ENCODE measurements at regions not wholly inside any gene's neighbourhood (a gene's known extent, or its start where the extent isn't known, plus 50 kb on each side); places are given as distances from the start of the nearest gene placed in this dataset.

DNA sequence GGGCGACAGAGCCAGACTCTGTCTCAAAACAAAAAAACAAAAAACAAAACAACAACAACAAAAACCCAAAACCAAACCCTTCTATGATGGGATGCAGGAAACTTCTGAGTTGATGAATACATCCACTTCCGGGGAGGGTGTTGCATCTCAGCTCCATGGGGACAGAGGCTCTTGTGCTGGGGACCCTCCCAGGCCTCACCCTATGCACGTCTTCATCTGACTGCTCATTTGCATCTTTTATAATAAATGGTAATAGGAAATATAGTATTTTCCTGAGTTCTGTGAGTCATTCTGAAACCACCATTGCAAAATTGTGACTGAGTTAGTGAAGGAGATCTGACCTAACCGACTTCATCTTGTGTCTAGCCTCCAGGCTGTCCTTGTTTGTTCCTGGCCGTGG lies 109.5 kb upstream of the SLC28A3 start:
- Histone ChIP-seq H3K27me3 (ENCODE audit: insufficient read depth, low read length) (no peaks in the 10 kb centered on the region), H3K4me3 (ENCODE audit: low read depth, low read length) (no peak overlapping the region), H3K79me2 (ENCODE audit: control insufficient read depth, insufficient read depth, low read length, unreplicated experiment) (no peaks in the 10 kb centered on the region), H3K27ac (ENCODE audit: low read depth, low read length) (no peak overlapping the region), H3K4me1 (ENCODE audit: control insufficient read depth, insufficient read depth, low read length, unreplicated experiment) (no peaks in the 10 kb centered on the region), H2AFZ (ENCODE audit: low read length, unreplicated experiment) (no peak overlapping the region), H3K36me3 (ENCODE audit: insufficient read depth, low read length) (no peaks in the 10 kb centered on the region)

DNA sequence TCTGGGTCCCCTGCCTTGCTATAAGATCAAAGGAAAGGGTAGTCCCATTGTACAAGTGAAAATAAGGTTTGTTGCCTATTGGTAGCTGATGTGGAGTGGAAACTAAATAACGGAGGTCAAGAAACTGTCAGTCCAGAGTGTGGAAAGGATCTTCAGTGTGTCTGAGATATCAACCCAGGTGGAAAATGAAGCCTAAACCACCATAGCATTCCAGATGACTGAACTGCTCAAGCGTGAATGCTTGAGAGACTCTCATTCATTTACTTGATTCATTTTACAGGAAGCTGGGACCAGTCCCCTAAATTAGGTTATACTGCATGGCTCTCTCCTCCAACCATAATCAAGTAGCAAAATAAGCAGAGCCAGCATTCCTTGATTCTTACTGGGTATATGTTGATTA lies 116.0 kb upstream of the SLC28A3 start:
- Histone ChIP-seq H3K4me3 (ENCODE audit: low read depth, low read length) (no peak overlapping the region), H3K27ac (ENCODE audit: low read depth, low read length) (no peak overlapping the region), H3K4me1 (ENCODE audit: control insufficient read depth, insufficient read depth, low read length, unreplicated experiment) (no peaks in the 10 kb centered on the region), H3K79me2 (ENCODE audit: control insufficient read depth, insufficient read depth, low read length, unreplicated experiment) (no peaks in the 10 kb centered on the region), H3K36me3 (ENCODE audit: insufficient read depth, low read length) (no peaks in the 10 kb centered on the region), H3K27me3 (ENCODE audit: insufficient read depth, low read length) (no peaks in the 10 kb centered on the region), H2AFZ (ENCODE audit: low read length, unreplicated experiment) (no peak overlapping the region)

DNA sequence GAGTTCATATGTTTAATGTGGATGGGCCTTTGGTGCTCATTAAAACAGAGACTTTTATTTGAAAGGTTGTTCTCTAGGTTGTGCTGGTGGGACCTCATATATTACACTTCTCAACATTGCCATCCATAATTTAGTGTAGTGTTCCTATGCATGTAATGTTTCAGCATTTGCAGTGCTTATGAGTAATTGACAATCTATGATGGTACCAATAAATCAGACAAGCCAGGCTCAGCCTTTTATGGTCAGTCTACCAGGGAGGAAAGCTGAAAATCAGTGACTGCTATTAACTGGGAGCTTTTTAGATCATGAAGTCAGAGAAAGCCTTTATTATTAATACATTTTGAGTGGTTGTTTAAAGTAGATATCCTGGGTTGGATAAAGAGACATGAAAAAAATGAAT lies 120.1 kb upstream of the SLC28A3 start:
- Histone ChIP-seq H2AFZ (ENCODE audit: low read length, unreplicated experiment) (no peak overlapping the region), H3K4me3 (ENCODE audit: low read depth, low read length) (no peak overlapping the region), H3K27ac (ENCODE audit: low read depth, low read length) (no peak overlapping the region), H3K27me3 (ENCODE audit: insufficient read depth, low read length) (no peaks in the 10 kb centered on the region), H3K4me1 (ENCODE audit: control insufficient read depth, insufficient read depth, low read length, unreplicated experiment) (no peaks in the 10 kb centered on the region), H3K79me2 (ENCODE audit: control insufficient read depth, insufficient read depth, low read length, unreplicated experiment) (no peaks in the 10 kb centered on the region), H3K36me3 (ENCODE audit: insufficient read depth, low read length) (no peaks in the 10 kb centered on the region)

DNA sequence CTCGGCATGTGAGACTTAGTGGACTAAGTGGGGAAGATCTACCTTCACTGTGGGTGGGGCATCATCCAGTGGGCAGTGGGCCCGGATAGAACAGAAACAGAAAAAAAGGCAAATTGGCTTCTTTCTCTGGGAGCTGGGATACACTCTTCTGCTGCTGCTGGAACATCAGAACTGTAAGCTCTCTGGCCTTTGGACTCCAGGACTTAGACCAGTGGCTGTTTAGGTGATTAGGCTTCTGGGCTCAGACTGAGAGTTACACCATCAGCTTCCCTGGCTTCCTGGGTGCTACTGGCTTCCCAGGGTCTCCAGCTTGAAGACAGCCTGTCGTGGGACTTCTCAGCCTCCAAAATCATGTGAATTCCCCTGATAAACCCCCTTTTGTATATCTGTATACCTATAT lies 122.7 kb upstream of the SLC28A3 start:
- Histone ChIP-seq H3K79me2 (ENCODE audit: control insufficient read depth, insufficient read depth, low read length, unreplicated experiment) (no peaks in the 10 kb centered on the region), H3K4me3 (ENCODE audit: low read depth, low read length) (no peak overlapping the region), H3K27me3 (ENCODE audit: insufficient read depth, low read length) (no peaks in the 10 kb centered on the region), H3K36me3 (ENCODE audit: insufficient read depth, low read length) (no peaks in the 10 kb centered on the region), H2AFZ (ENCODE audit: low read length, unreplicated experiment) (no peak overlapping the region), H3K27ac (ENCODE audit: low read depth, low read length) (no peak overlapping the region), H3K4me1 (ENCODE audit: control insufficient read depth, insufficient read depth, low read length, unreplicated experiment) (no peaks in the 10 kb centered on the region)

DNA sequence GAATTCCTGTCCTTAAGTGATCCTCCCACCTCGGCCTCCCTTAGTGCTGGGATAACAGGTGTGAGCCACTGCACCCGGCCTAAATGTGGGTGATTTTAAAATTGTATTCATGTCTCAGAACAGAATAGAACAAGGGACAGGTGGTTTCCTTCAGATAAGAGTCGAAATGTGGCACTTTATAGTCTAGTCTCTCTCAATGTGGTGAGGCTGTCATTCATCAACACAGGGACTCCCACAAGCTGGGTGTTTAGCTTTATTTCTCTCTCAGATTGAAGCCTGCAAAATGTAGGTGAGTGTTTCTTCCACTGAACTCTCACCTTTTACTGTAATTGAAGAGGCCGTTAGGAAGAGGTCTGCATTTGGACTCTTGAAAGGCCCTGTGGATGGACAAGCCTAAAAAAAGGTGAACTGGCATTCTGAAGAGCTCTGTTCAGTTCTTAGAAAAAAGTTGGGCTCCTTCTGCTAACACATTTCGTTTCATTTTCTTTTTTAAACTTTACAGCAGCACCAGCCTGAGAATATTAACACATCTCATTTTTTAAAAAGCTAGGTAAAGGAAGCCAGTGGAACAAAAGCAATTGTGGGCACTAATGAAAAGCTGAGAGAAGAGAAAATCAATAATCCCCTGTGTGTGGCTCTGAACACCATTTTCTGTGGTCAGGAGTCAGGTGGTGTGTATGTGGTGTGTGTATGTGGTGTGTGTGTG lies 126.2 kb upstream of the SLC28A3 start:
- Histone ChIP-seq H2AFZ (ENCODE audit: low read length, unreplicated experiment) (no peak overlapping the region), H3K4me1 (ENCODE audit: control insufficient read depth, insufficient read depth, low read length, unreplicated experiment) (no peaks in the 10 kb centered on the region), H3K79me2 (ENCODE audit: control insufficient read depth, insufficient read depth, low read length, unreplicated experiment) (no peaks in the 10 kb centered on the region), H3K36me3 (ENCODE audit: insufficient read depth, low read length) (no peaks in the 10 kb centered on the region), H3K4me3 (ENCODE audit: low read depth, low read length) (no peak overlapping the region), H3K27me3 (ENCODE audit: insufficient read depth, low read length) (no peaks in the 10 kb centered on the region), H3K27ac (ENCODE audit: low read depth, low read length) (no peak overlapping the region)

DNA sequence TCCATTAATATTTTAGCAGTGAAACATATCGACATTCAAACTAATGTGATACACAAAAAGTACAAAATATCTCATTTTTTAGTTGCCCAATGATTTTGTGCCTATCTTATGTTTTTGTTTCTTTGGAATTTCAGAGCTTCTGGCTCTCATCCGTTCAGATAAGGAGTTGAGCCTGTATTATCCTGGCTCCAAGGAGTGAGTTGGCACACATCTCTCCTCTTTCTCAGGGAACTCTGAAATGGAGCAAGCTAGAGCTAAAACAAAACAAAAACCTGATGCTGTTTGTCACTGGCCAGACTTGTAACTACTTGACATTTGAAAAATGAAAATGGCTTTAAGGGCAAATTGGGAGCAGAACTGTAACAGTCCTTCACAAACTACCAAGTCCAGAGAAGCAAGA lies 131.3 kb upstream of the SLC28A3 start:
- Histone ChIP-seq H3K27me3 (ENCODE audit: insufficient read depth, low read length) (no peaks in the 10 kb centered on the region), H2AFZ (ENCODE audit: low read length, unreplicated experiment) (no peak overlapping the region)

DNA sequence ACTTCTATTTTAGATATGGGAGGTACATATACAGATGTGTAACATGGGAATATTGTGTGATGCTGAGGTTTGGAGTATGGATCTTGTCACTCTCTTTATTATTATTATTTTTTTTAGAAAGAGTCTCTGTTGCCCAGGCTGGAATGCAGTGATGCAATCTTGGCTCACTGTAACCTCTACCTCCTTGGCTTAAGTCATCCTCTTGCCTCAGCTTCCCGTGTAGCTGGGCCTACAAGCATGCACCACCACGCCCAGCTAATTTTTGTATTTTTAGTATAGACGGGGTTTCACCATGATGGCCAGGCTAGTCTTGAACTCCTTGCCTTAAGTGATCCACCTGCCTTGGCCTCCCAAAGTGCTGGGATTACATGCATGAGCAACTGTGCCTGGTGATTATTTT lies 138.4 kb upstream of the SLC28A3 start:
- Histone ChIP-seq H3K27ac (ENCODE audit: low read depth, low read length) (no peak overlapping the region), H3K79me2 (ENCODE audit: control insufficient read depth, insufficient read depth, low read length, unreplicated experiment) (no peaks in the 10 kb centered on the region), H2AFZ (ENCODE audit: low read length, unreplicated experiment) (no peak overlapping the region), H3K36me3 (ENCODE audit: insufficient read depth, low read length) (no peaks in the 10 kb centered on the region), H3K4me1 (ENCODE audit: control insufficient read depth, insufficient read depth, low read length, unreplicated experiment) (no peaks in the 10 kb centered on the region), H3K27me3 (ENCODE audit: insufficient read depth, low read length) (no peaks in the 10 kb centered on the region), H3K4me3 (ENCODE audit: low read depth, low read length) (no peak overlapping the region)

More for the DNA sequence above, 131.3 kb upstream of the SLC28A3 start:
- Histone ChIP-seq H3K79me2 (ENCODE audit: control insufficient read depth, insufficient read depth, low read length, unreplicated experiment) (no peaks in the 10 kb centered on the region), H3K4me1 (ENCODE audit: control insufficient read depth, insufficient read depth, low read length, unreplicated experiment) (no peaks in the 10 kb centered on the region), H3K27ac (ENCODE audit: low read depth, low read length) (no peak overlapping the region), H3K36me3 (ENCODE audit: insufficient read depth, low read length) (no peaks in the 10 kb centered on the region), H3K4me3 (ENCODE audit: low read depth, low read length) (no peak overlapping the region)

DNA sequence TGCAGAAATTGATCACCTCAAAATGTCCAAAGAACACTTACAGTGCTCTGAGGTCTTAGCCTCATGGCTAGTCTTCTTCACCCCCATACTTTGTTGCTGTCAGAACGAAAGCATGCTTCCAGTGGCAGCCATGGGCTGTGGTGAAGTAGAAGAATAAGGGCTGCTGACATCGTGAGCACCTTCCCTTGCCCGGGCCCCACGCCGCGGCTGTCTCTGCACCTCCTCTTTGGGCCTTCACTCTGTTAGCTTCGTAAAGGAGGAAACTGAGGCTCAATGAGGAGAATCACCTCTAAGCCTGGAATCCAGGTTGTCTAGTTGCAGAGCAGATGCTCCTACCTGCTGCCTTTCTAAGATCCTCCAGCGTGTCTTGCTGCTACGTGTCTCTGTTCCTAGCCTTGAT lies 139.5 kb upstream of the SLC28A3 start:
- H3K36me3 ChIP-seq (ENCODE audit: insufficient read depth, low read length) = no peaks in the 10 kb centered on the region
- no peaks in the 10 kb centered on the region for H3K27me3 ChIP-seq (ENCODE audit: insufficient read depth, low read length)
- H3K4me3 ChIP-seq (ENCODE audit: low read depth, low read length) = no peak overlapping the region
- no peak overlapping the region for H3K27ac ChIP-seq (ENCODE audit: low read depth, low read length)
- H2AFZ ChIP-seq (ENCODE audit: low read length, unreplicated experiment) = no peak overlapping the region
- no peaks in the 10 kb centered on the region for H3K4me1 ChIP-seq (ENCODE audit: control insufficient read depth, insufficient read depth, low read length, unreplicated experiment)
- H3K79me2 ChIP-seq (ENCODE audit: control insufficient read depth, insufficient read depth, low read length, unreplicated experiment) = no peaks in the 10 kb centered on the region

DNA sequence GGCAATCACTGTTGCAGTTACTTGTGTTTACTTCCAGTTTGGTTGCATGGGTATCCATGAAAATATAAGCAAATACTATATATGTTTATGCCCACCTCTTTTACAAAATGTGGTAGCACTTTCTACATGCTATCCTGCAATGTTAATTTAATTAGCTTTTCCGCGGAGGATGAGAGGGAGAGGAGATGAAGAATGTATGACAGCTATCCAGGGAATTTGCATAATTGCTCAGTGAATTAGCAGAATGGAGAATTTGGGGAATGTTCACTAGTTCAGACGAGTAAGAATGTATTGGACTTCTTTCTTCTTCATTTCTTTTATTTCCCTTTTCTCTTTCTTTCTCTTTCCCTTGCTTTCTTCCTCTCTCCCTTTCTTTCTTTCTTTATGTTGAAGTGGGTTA lies 140.7 kb upstream of the SLC28A3 start:
- H3K27me3 ChIP-seq (ENCODE audit: insufficient read depth, low read length) = no peaks in the 10 kb centered on the region
- H3K4me1 ChIP-seq (ENCODE audit: control insufficient read depth, insufficient read depth, low read length, unreplicated experiment) = no peaks in the 10 kb centered on the region
- H3K27ac ChIP-seq (ENCODE audit: low read depth, low read length) = no peak overlapping the region
- no peak overlapping the region for H2AFZ ChIP-seq (ENCODE audit: low read length, unreplicated experiment)
- H3K4me3 ChIP-seq (ENCODE audit: low read depth, low read length) = no peak overlapping the region
- no peaks in the 10 kb centered on the region for H3K79me2 ChIP-seq (ENCODE audit: control insufficient read depth, insufficient read depth, low read length, unreplicated experiment)
- no peaks in the 10 kb centered on the region for H3K36me3 ChIP-seq (ENCODE audit: insufficient read depth, low read length)

DNA sequence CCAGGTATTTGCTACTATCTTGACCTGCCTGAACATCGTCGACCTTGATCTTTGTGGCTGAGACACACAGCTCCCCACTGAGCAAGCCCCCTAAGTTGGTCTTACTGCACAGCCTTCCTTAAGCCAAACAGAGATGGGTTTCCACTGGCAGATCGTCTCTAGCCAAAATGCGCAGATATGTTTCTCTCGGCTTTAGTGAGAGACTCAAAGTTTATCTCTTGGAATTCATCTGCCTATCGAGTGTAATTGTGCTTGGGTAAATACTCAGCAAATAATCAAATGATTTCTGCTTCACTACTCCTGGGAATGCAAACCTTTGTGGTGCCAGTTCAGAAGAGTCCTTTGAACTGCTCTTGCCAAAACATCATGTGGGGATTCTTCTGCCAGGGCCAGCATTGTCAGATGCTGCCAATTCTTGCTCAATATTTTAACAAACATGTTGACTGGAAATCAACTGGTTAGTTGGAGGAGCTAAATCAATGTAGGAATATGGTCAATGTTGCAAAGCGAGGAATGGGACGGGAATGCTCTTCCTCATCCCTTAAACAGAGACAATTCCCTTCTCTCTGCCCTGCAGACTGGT lies 141.2 kb upstream of the SLC28A3 start:
- no peaks in the 10 kb centered on the region for H3K36me3 ChIP-seq (ENCODE audit: insufficient read depth, low read length)
- H3K27me3 ChIP-seq (ENCODE audit: insufficient read depth, low read length) = no peaks in the 10 kb centered on the region
- no peak overlapping the region for H2AFZ ChIP-seq (ENCODE audit: low read length, unreplicated experiment)
- H3K4me3 ChIP-seq (ENCODE audit: low read depth, low read length) = no peak overlapping the region
- no peaks in the 10 kb centered on the region for H3K4me1 ChIP-seq (ENCODE audit: control insufficient read depth, insufficient read depth, low read length, unreplicated experiment)
- H3K27ac ChIP-seq (ENCODE audit: low read depth, low read length) = no peak overlapping the region
- H3K79me2 ChIP-seq (ENCODE audit: control insufficient read depth, insufficient read depth, low read length, unreplicated experiment) = no peaks in the 10 kb centered on the region

DNA sequence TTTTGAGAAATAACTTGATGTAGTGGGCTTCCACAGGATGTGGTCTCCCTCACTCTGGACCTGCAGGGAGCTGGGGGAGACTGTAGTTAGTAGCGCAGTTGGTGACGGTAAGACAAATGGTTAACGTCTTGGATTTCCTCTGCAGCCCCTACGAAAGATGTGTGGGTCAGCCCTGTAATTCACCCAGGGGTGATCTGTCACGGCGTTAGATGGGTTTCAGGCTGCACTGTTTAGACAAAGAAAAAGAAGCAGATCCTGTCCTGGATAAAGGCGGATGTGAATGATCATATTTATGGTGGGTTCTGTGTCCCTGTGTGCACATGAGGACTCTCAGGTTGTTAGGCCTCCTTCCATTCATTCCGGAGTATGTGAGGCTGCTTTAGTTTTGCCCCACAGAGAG lies 142.0 kb upstream of the SLC28A3 start:
- no peak overlapping the region for H3K27ac ChIP-seq (ENCODE audit: low read depth, low read length)
- no peaks in the 10 kb centered on the region for H3K27me3 ChIP-seq (ENCODE audit: insufficient read depth, low read length)
- no peaks in the 10 kb centered on the region for H3K4me1 ChIP-seq (ENCODE audit: control insufficient read depth, insufficient read depth, low read length, unreplicated experiment)
- H3K36me3 ChIP-seq (ENCODE audit: insufficient read depth, low read length) = no peaks in the 10 kb centered on the region
- H3K79me2 ChIP-seq (ENCODE audit: control insufficient read depth, insufficient read depth, low read length, unreplicated experiment) = no peaks in the 10 kb centered on the region
- no peak overlapping the region for H2AFZ ChIP-seq (ENCODE audit: low read length, unreplicated experiment)
- H3K4me3 ChIP-seq (ENCODE audit: low read depth, low read length) = no peak overlapping the region
